ENCODE measurements at regions not wholly inside any gene's neighbourhood (a gene's known extent, or its start where the extent isn't known, plus 50 kb on each side); places are given as distances from the start of the nearest gene placed in this dataset.
A peak's percentile ranks its signal among the peaks of the same experiment; 100 is the strongest.

DNA sequence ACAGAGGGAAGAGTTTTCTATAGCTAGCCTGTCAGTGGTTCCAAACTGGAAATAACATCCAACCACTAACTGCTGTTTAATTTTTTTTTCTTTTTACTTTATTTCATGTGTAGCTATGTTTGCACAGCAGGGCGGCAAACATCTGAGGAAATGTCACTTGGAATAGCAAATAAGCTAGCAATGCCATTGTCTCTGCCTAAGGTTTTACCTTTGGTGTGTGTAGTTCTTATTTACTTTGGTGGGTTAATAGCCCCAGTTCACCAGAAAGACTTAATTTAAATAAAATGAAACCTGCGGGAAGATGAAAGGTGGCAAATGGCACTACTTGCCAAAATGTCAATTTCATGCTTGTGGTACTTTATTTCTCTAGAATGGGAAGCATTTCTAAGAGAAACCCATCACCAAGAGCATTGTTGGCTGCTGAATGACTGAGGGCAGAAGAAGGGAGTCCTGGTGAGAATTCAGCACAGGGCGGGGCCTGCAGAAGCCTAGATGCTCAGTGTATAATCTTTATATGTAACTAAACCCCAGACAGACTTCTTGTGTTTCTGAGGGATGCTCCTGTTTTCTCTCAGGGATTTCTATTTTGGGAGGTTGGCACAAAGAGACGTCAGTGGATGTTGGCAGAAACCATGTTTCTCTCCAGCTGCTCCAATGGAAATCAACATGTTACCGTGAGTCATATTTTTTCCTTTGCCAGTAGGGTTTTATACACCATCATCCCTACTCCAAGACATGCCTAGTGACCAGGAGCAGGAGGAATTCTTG lies 300.4 kb upstream of the NT5C1B start (continued):
- TF ChIP-seq, protein P1, sequence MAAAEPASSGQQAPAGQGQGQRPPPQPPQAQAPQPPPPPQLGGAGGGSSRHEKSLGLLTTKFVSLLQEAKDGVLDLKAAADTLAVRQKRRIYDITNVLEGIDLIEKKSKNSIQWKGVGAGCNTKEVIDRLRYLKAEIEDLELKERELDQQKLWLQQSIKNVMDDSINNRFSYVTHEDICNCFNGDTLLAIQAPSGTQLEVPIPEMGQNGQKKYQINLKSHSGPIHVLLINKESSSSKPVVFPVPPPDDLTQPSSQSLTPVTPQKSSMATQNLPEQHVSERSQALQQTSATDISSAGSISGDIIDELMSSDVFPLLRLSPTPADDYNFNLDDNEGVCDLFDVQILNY (CRISPR knock-in tag; conservative IDR thresholded peaks at IDR 0.05): no peak
- TF ChIP-seq ZFYVE20 (CRISPR knock-in tag; IDR thresholded peaks at IDR 0.05; ENCODE audit: borderline replicate concordance, low read depth) (no peak), FOXJ3 (CRISPR knock-in tag; IDR thresholded peaks at IDR 0.05; ENCODE audit: borderline replicate concordance) (peak; percentile 23; the same call in 1 of the 2 replicates), SAP130 (CRISPR knock-in tag; IDR thresholded peaks at IDR 0.05; ENCODE audit: low read depth) (peak; percentile 38; the same call in 1 of the 2 replicates), TCF7 (IDR thresholded peaks at IDR 0.05; ENCODE audit: low read depth) (peak; percentile 89), RFX3 (CRISPR knock-in tag; IDR thresholded peaks at IDR 0.05) (no peak), FOXP1 (IDR thresholded peaks at IDR 0.05) (no peak; the same call in 1 of the 2 replicates), FOXP1 (CRISPR knock-in tag; IDR thresholded peaks at IDR 0.05) (peak; percentile 69), SKI (IDR thresholded peaks at IDR 0.05; ENCODE audit: partially characterized antibody) (peak; percentile 31)
- TF ChIP-seq, protein P2, sequence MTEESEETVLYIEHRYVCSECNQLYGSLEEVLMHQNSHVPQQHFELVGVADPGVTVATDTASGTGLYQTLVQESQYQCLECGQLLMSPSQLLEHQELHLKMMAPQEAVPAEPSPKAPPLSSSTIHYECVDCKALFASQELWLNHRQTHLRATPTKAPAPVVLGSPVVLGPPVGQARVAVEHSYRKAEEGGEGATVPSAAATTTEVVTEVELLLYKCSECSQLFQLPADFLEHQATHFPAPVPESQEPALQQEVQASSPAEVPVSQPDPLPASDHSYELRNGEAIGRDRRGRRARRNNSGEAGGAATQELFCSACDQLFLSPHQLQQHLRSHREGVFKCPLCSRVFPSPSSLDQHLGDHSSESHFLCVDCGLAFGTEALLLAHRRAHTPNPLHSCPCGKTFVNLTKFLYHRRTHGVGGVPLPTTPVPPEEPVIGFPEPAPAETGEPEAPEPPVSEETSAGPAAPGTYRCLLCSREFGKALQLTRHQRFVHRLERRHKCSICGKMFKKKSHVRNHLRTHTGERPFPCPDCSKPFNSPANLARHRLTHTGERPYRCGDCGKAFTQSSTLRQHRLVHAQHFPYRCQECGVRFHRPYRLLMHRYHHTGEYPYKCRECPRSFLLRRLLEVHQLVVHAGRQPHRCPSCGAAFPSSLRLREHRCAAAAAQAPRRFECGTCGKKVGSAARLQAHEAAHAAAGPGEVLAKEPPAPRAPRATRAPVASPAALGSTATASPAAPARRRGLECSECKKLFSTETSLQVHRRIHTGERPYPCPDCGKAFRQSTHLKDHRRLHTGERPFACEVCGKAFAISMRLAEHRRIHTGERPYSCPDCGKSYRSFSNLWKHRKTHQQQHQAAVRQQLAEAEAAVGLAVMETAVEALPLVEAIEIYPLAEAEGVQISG (CRISPR knock-in tag; IDR thresholded peaks at IDR 0.05): no peak
- TF ChIP-seq, protein P3, sequence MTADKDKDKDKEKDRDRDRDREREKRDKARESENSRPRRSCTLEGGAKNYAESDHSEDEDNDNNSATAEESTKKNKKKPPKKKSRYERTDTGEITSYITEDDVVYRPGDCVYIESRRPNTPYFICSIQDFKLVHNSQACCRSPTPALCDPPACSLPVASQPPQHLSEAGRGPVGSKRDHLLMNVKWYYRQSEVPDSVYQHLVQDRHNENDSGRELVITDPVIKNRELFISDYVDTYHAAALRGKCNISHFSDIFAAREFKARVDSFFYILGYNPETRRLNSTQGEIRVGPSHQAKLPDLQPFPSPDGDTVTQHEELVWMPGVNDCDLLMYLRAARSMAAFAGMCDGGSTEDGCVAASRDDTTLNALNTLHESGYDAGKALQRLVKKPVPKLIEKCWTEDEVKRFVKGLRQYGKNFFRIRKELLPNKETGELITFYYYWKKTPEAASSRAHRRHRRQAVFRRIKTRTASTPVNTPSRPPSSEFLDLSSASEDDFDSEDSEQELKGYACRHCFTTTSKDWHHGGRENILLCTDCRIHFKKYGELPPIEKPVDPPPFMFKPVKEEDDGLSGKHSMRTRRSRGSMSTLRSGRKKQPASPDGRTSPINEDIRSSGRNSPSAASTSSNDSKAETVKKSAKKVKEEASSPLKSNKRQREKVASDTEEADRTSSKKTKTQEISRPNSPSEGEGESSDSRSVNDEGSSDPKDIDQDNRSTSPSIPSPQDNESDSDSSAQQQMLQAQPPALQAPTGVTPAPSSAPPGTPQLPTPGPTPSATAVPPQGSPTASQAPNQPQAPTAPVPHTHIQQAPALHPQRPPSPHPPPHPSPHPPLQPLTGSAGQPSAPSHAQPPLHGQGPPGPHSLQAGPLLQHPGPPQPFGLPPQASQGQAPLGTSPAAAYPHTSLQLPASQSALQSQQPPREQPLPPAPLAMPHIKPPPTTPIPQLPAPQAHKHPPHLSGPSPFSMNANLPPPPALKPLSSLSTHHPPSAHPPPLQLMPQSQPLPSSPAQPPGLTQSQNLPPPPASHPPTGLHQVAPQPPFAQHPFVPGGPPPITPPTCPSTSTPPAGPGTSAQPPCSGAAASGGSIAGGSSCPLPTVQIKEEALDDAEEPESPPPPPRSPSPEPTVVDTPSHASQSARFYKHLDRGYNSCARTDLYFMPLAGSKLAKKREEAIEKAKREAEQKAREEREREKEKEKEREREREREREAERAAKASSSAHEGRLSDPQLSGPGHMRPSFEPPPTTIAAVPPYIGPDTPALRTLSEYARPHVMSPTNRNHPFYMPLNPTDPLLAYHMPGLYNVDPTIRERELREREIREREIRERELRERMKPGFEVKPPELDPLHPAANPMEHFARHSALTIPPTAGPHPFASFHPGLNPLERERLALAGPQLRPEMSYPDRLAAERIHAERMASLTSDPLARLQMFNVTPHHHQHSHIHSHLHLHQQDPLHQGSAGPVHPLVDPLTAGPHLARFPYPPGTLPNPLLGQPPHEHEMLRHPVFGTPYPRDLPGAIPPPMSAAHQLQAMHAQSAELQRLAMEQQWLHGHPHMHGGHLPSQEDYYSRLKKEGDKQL (CRISPR knock-in tag; IDR thresholded peaks at IDR 0.05; ENCODE audit: low read depth): peak; percentile 75
- TF ChIP-seq, protein P4, sequence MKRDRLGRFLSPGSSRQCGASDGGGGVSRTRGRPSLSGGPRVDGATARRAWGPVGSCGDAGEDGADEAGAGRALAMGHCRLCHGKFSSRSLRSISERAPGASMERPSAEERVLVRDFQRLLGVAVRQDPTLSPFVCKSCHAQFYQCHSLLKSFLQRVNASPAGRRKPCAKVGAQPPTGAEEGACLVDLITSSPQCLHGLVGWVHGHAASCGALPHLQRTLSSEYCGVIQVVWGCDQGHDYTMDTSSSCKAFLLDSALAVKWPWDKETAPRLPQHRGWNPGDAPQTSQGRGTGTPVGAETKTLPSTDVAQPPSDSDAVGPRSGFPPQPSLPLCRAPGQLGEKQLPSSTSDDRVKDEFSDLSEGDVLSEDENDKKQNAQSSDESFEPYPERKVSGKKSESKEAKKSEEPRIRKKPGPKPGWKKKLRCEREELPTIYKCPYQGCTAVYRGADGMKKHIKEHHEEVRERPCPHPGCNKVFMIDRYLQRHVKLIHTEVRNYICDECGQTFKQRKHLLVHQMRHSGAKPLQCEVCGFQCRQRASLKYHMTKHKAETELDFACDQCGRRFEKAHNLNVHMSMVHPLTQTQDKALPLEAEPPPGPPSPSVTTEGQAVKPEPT (CRISPR knock-in tag; IDR thresholded peaks at IDR 0.05; ENCODE audit: low read depth): no peak
- TF ChIP-seq, protein P5, sequence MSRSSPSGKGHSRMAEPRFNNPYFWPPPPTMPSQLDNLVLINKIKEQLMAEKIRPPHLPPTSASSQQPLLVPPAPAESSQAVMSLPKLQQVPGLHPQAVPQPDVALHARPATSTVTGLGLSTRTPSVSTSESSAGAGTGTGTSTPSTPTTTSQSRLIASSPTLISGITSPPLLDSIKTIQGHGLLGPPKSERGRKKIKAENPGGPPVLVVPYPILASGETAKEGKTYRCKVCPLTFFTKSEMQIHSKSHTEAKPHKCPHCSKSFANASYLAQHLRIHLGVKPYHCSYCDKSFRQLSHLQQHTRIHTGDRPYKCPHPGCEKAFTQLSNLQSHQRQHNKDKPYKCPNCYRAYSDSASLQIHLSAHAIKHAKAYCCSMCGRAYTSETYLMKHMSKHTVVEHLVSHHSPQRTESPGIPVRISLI (CRISPR knock-in tag; IDR thresholded peaks at IDR 0.05; ENCODE audit: borderline replicate concordance): peak; percentile 64; the same call in 1 of the 2 replicates
- TF ChIP-seq, protein P6, sequence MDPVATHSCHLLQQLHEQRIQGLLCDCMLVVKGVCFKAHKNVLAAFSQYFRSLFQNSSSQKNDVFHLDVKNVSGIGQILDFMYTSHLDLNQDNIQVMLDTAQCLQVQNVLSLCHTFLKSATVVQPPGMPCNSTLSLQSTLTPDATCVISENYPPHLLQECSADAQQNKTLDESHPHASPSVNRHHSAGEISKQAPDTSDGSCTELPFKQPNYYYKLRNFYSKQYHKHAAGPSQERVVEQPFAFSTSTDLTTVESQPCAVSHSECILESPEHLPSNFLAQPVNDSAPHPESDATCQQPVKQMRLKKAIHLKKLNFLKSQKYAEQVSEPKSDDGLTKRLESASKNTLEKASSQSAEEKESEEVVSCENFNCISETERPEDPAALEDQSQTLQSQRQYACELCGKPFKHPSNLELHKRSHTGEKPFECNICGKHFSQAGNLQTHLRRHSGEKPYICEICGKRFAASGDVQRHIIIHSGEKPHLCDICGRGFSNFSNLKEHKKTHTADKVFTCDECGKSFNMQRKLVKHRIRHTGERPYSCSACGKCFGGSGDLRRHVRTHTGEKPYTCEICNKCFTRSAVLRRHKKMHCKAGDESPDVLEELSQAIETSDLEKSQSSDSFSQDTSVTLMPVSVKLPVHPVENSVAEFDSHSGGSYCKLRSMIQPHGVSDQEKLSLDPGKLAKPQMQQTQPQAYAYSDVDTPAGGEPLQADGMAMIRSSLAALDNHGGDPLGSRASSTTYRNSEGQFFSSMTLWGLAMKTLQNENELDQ (CRISPR knock-in tag; IDR thresholded peaks at IDR 0.05; ENCODE audit: borderline replicate concordance): no peak
